NOMO-1 treated with DMSO at 0.1 percent for 48 hours (cell line): ENCODE measurements at regions not wholly inside any gene's neighbourhood (a gene's known extent, or its start where the extent isn't known, plus 50 kb on each side); places are given as distances from the start of the nearest gene placed in this dataset.
A peak's percentile ranks its signal among the peaks of the same experiment; 100 is the strongest.
"Not testable (repeated sequence)": the region's sequence is repeated elsewhere in the genome, so short reads cannot be mapped to it uniquely, and the experiment has no call there.

Experiments used
- DNase-seq: peaks from one replicate; lab custom pipeline; 2025; ENCODE audit not compliant: unreplicated experiment; lab: John Stamatoyannopoulos, UW

GRCh38 chr1:148318123-148318903 lies 164.8 kb downstream of the PPIAL4G start:
- peak; percentile 89 for DNase-seq

- no peak for DNase-seq
Measured at GRCh38 chr1:148317288-148317985, 165.4 kb upstream of the NBPF11 start.

GRCh38 chr1:148315071-148315811 lies 163.2 kb upstream of the NBPF11 start:
- DNase-seq: peak; percentile 36

GRCh38 chr1:148310807-148311206 lies 158.7 kb upstream of the NBPF11 start:
- DNase-seq: no peak

- no peak for DNase-seq
Measured at GRCh38 chr1:148309940-148310500, 157.9 kb upstream of the NBPF11 start.

GRCh38 chr1:148308832-148309458 lies 156.9 kb upstream of the NBPF11 start:
- DNase-seq: no peak

- DNase-seq: peak; percentile 64
Measured at GRCh38 chr1:148307583-148308185, 155.6 kb upstream of the NBPF11 start.

GRCh38 chr1:148304935-148305334 lies 152.9 kb upstream of the NBPF11 start:
- peak; percentile 2 for DNase-seq

- DNase-seq: not testable (repeated sequence)
Measured at GRCh38 chr1:148302586-148303364, 150.7 kb upstream of the NBPF11 start.

- DNase-seq: not testable (repeated sequence)
Measured at GRCh38 chr1:148297852-148298251, 145.8 kb upstream of the NBPF11 start.

GRCh38 chr1:148296511-148296910 lies 144.4 kb upstream of the NBPF11 start:
- no peak for DNase-seq

- no peak for DNase-seq
Measured at GRCh38 chr1:148294116-148294807, 142.2 kb upstream of the NBPF11 start.

GRCh38 chr1:148293651-148294050 lies 141.6 kb upstream of the NBPF11 start:
- peak; percentile 52 for DNase-seq

GRCh38 chr1:148292915-148293314 lies 140.8 kb upstream of the NBPF11 start:
- no peak for DNase-seq

GRCh38 chr1:148290881-148291280 lies 138.8 kb upstream of the NBPF11 start:
- DNase-seq: no peak

- peak; percentile 41 for DNase-seq
Measured at GRCh38 chr1:148289647-148290046, 137.6 kb upstream of the NBPF11 start.

GRCh38 chr1:148285946-148286345 lies 133.9 kb upstream of the NBPF11 start:
- not testable (repeated sequence) for DNase-seq

GRCh38 chr1:148280831-148281572 lies 128.9 kb upstream of the NBPF11 start:
- DNase-seq: not testable (repeated sequence)
